ENCODE measurements at regions not wholly inside any gene's neighbourhood (a gene's known extent, or its start where the extent isn't known, plus 50 kb on each side); places are given as distances from the start of the nearest gene placed in this dataset.
"Not testable (repeated sequence)": the region's sequence is repeated elsewhere in the genome, so short reads cannot be mapped to it uniquely, and the experiment has no call there.

GRCh38 chr6:150755524-150755923, 110.0 kb upstream of the MTHFD1L start:
- intact Hi-C loops (cut with DNase I) = no loop called here
- no peak for ATAC-seq
- DNase-seq = no peak

DNA sequence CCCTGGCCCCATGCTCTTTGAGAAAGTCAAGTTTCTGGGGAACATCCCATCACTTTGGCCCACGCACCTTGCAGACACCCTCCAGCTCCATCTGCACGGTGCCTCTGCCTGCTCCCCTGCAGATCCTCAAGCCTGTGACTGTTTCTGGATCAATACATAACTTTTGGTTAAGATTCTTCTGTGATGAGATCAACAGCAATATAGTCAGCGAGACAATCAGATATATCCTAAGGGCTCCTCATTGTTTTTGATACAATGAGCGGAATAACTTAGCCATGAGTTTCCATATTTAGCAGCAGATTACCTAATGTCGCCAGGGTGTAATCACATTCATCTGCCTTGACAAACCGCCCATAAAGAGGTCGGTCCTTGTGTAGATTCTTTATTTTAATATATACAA, 109.3 kb upstream of the MTHFD1L start:
- ATAC-seq = no peak
- intact Hi-C loops (cut with DNase I) = no loop called here
- DNase-seq = no peak

GRCh38 chr6:150757807-150758206, 107.7 kb upstream of the MTHFD1L start:
- DNase-seq; intact Hi-C loops (cut with DNase I); ATAC-seq: not testable (repeated sequence)

DNA sequence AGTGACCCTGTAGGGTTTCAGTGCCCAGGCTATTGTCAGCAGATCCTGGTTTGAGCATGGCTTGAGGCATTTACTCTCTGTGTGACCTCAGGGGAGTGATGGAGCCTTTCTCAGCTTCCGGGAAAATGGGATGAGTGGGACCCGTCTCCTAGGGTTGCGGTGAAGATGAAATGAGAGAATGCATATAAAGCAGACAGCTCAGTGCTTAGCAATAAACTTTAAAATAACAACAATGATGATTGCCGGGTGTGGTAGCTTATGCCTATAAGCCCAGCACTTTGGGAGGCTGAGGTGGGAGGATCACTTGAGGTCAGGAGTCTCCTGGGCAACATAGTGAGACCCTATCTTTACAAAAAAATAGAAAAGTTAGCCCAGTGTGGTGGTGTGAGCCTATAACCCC, 106.0 kb upstream of the MTHFD1L start:
- ATAC-seq (no peak), DNase-seq (no peak)
- intact Hi-C loops (cut with DNase I) = no loop called here

GRCh38 chr6:150761771-150762170, 103.7 kb upstream of the MTHFD1L start:
- ATAC-seq = no peak
- intact Hi-C loops (cut with DNase I) = no loop called here
- no peak for DNase-seq

DNA sequence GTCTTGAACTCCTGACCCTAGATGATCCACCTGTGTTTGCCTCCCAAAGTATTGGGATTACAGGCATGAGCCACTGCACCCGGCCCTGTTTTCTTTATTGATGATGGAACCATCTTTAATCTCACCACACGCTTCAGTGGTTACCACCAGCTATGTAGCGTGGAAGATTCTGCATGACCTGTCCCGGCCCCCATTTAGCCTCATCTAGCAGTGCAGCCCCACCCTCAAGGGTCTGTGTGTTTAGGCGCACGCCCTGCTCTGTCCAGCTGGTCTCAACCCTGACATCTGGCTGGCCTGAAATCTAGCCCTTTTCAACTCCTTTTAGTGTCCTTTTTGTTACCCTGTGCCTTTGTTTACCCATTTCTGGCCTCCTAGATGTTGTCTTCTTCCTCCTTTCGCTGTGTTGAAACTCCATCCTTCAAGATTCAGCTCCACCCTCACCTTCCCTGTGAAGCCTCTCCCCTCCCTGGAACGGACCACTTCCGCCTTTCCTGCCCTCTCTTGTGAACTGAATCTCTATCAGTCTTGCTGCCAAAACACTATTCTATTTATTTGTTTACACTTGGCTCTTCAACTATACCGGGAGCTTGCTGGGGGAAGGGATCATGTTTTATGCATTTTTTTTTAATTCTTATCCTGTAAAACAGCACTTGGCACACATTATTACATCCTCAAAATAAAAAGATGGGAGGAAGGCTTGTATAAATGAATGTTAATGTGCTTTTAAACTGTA, 101.0 kb upstream of the MTHFD1L start:
- no peak for DNase-seq
- no peak for ATAC-seq
- intact Hi-C loops (cut with DNase I) = no loop called here

DNA sequence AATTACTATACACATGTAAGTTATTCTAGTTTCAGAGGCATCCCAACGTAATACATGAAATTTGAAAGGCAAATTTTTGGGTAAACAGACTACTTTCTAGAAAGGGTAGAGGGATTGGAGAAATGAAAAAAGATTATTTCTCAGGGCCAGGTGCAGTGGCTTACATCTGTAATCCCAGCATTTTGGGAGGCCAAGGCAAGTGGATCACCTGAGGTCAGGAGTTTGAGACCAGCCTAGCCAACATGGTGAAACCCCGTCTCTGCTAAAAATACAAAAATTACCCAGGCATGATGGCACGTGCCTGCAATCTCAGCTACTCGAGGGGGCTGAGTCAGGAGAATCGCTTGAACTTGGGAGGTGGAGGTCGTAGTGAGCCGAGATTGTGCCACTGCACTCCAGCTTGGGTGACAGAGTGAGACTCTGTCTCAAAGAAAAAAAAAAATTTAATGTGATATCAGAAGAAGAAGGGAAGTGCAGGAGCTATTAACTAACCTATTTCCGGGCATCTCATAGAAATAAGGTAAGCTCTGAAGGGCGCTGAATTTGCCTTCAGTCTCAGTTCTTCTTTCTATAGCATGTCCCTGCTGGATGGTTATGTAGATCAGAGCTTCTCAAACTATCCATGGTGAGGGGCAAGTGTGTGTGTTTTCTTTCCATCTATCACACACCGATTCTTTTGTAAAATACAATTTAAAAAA, 100.3 kb upstream of the MTHFD1L start:
- ATAC-seq (no peak), DNase-seq (no peak)
- intact Hi-C loops (cut with DNase I) = no loop called here

GRCh38 chr6:150766201-150766997, 99.1 kb upstream of the MTHFD1L start:
- intact Hi-C loops (cut with DNase I) = no loop called here
- DNase-seq = peak; percentile 48

DNA sequence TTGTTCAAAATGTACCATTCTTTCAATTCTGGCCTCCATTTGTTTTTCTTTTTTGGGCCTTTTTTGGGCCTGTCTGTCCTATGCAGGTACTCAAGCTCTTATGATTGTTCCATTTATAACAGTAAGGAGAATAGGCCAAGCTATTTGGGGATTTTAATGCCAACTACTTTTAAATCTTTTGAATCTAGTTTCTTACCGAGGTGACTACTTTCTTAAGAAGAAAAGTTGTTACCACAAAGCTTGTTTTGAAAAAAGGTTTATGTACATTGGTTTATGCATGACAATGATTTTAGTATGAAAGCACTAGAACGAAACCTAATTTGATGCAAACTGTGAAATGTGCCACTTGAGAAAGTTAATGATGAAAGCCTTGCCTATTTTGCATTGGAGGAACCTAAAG, 98.3 kb upstream of the MTHFD1L start:
- intact Hi-C loops (cut with DNase I) = no loop called here
- DNase-seq (no peak), ATAC-seq (no peak)

More at GRCh38 chr6:150766201-150766997, 99.1 kb upstream of the MTHFD1L start:
- ATAC-seq = no peak

DNA sequence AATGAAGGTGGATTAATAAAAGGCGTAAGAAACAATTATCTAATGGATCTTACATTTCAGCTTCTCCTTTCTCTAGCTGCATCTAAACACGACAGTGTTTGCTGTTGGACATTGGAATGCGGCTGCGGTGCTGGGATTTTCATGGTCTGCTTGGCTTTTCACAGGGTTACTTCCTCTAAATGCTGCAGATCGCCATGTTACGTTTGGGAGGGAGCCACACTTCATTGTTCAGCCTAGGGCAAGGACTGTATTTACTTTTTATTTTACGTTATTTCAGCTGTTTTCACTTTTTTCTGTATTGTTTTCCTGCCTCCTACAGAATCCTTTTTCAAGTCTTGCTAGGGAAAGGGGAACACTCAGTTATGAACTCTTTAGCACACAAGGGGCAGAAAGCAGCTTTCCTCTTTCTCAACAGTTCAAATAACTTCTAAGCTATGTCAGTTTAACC, 97.9 kb upstream of the MTHFD1L start:
- ATAC-seq (peak; percentile 55 to 63), DNase-seq (peak; percentile 36)
- intact Hi-C loops (cut with DNase I) = no loop called here

- peak in 1 of 2 donors; percentile 68 for ATAC-seq
- intact Hi-C loops (cut with DNase I) = no loop called here
Measured at GRCh38 chr6:150770637-150771036, 94.9 kb upstream of the MTHFD1L start.

DNA sequence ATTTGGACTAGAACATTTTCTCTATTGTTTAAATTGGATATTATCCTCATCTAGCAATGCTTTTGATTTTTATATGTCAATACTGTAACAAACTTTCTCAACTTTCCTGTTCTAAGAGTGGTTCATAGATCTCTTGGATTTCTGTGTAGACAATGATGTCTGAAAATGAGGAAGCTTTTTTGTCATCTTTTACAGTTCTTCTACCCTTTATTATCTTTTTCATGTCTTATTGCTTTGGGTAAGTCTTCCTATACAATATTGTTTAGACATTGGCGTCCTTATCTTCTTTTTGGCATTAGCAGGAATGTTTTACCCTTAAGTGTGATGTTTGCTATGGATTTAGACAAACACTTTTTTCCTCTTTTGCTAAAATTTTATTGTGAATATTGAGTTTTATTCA, 91.5 kb upstream of the MTHFD1L start:
- intact Hi-C loops (cut with DNase I) = no loop called here
- DNase-seq = no peak
- no peak for ATAC-seq

More at GRCh38 chr6:150770637-150771036, 94.9 kb upstream of the MTHFD1L start:
- DNase-seq = no peak

GRCh38 chr6:150775415-150776203, 89.9 kb upstream of the MTHFD1L start:
- DNase-seq (peak; percentile 41), ATAC-seq (peak in 1 of 2 donors; percentile 39)
- intact Hi-C loops (cut with DNase I) = no loop called here

DNA sequence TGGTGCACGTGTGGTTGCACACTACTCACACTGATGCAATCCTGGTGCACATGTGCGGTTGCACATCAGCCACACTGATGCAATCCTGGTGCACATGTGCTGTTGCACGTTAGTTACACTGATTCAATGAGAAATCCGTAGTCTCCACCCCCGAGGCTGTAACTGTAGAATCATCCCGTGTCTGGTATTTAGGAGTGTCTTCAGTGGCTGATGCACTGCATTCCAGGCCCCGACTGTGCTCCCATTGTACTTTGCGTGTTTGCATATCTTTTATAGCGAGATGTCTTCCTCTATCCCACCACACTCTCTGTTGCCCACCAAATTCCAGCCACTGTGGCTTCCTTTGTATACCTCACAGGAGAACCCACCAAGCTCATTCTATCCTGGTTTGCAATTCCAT, 87.8 kb upstream of the MTHFD1L start:
- no peak for ATAC-seq
- DNase-seq = no peak
- intact Hi-C loops (cut with DNase I) = no loop called here

DNA sequence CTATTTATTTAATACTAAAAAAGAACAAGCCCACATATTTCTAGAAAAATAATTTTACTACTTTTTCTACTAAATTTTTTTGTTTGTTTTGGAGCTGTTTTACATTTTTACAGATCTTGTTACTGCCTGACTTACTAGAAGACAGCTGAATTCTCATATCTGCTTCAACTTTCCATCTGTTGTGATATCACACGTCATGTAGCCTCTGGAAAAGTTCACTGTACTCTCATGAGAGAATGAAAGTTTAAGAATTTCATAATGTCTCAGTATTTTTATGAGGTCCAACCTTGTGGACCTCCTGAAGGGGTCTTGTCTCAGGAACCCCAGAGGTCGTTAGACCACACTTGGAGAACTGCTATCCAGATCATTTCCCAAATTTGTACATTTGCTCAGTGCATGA, 81.7 kb upstream of the MTHFD1L start:
- intact Hi-C loops (cut with DNase I) = no loop called here
- DNase-seq = no peak
- ATAC-seq = no peak

GRCh38 chr6:150787429-150787828, 78.1 kb upstream of the MTHFD1L start:
- ATAC-seq (no peak), DNase-seq (no peak)
- intact Hi-C loops (cut with DNase I) = no loop called here

DNA sequence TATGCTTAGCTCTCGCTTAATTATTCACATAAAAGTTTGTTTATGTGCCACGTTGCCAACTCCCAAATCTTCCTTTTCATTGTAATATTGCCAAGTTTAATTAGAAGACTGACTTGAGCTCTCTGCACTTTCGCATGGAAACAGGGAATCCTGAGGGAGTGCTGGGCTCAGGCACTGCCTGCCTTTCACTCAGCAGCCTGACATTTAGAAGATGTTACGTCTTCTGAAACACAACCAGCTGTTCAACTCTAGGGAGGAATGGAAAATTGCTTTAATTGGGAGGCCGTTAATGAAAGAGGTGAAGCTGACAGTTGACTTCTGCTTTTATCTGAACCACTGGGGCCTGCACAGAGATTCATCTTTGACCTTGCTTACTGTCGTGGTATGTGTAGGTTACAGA, 77.4 kb upstream of the MTHFD1L start:
- DNase-seq (no peak), ATAC-seq (peak; percentile 68 to 77)
- intact Hi-C loops (cut with DNase I) = no loop called here

- intact Hi-C loops (cut with DNase I); ATAC-seq; DNase-seq: not testable (repeated sequence)
Measured at GRCh38 chr6:150789906-150790305, 75.6 kb upstream of the MTHFD1L start.

- ATAC-seq (no peak), DNase-seq (no peak)
- intact Hi-C loops (cut with DNase I) = no loop called here
Measured at GRCh38 chr6:150791717-150792116, 73.8 kb upstream of the MTHFD1L start.
